ENCODE measurements at regions not wholly inside any gene's neighbourhood (a gene's known extent, or its start where the extent isn't known, plus 50 kb on each side); places are given as distances from the start of the nearest gene placed in this dataset.

GRCh38 chr18:41444943-41445342, 510.1 kb upstream of the PIK3C3 start:
- DNase-seq, result no peak

GRCh38 chr18:41436772-41437171, 518.3 kb upstream of the PIK3C3 start:
- no peak for DNase-seq

- DNase-seq, result no peak
Measured at GRCh38 chr18:41418598-41418997, 536.4 kb upstream of the PIK3C3 start.

- no peak for DNase-seq
Measured at GRCh38 chr18:41416044-41416443, 539.0 kb upstream of the PIK3C3 start.

GRCh38 chr18:41410006-41410405, 545.0 kb upstream of the PIK3C3 start:
- no peak for DNase-seq

- no peak for DNase-seq
Measured at GRCh38 chr18:41406834-41407233, 548.2 kb upstream of the PIK3C3 start.

GRCh38 chr18:41396861-41397260, 558.2 kb upstream of the PIK3C3 start:
- no peak for DNase-seq

GRCh38 chr18:41396211-41396610, 558.8 kb upstream of the PIK3C3 start:
- no peak for DNase-seq

GRCh38 chr18:41395695-41396094, 559.3 kb upstream of the PIK3C3 start:
- DNase-seq, result no peak

GRCh38 chr18:41391616-41392595, 563.1 kb upstream of the PIK3C3 start:
- no peak for DNase-seq

- DNase-seq, result no peak
Measured at GRCh38 chr18:41390309-41390708, 564.7 kb upstream of the PIK3C3 start.

GRCh38 chr18:41378598-41378997, 576.4 kb upstream of the PIK3C3 start:
- DNase-seq, result no peak

- DNase-seq, result no peak
Measured at GRCh38 chr18:41373612-41374011, 581.4 kb upstream of the PIK3C3 start.

- no peak for DNase-seq
Measured at GRCh38 chr18:41372046-41372665, 582.9 kb upstream of the PIK3C3 start.

- DNase-seq, result no peak
Measured at GRCh38 chr18:41371156-41372045, 583.6 kb upstream of the PIK3C3 start.

- no peak for DNase-seq
Measured at GRCh38 chr18:41370740-41371139, 584.3 kb upstream of the PIK3C3 start.

- DNase-seq, result no peak
Measured at GRCh38 chr18:41357708-41358107, 597.3 kb upstream of the PIK3C3 start.

GRCh38 chr18:41353777-41354528, 601.1 kb upstream of the PIK3C3 start:
- no peak for DNase-seq

GRCh38 chr18:41351430-41351829, 603.6 kb upstream of the PIK3C3 start:
- no peak for DNase-seq

- DNase-seq, result no peak
Measured at GRCh38 chr18:41347057-41347456, 608.0 kb upstream of the PIK3C3 start.

- DNase-seq, result no peak
Measured at GRCh38 chr18:41343808-41344207, 611.2 kb upstream of the PIK3C3 start.

GRCh38 chr18:41338341-41338740, 616.7 kb upstream of the PIK3C3 start:
- no peak for DNase-seq
